ENCODE measurements at regions not wholly inside any gene's neighbourhood (a gene's known extent, or its start where the extent isn't known, plus 50 kb on each side); places are given as distances from the start of the nearest gene placed in this dataset.

- TF ChIP-seq, protein P1, sequence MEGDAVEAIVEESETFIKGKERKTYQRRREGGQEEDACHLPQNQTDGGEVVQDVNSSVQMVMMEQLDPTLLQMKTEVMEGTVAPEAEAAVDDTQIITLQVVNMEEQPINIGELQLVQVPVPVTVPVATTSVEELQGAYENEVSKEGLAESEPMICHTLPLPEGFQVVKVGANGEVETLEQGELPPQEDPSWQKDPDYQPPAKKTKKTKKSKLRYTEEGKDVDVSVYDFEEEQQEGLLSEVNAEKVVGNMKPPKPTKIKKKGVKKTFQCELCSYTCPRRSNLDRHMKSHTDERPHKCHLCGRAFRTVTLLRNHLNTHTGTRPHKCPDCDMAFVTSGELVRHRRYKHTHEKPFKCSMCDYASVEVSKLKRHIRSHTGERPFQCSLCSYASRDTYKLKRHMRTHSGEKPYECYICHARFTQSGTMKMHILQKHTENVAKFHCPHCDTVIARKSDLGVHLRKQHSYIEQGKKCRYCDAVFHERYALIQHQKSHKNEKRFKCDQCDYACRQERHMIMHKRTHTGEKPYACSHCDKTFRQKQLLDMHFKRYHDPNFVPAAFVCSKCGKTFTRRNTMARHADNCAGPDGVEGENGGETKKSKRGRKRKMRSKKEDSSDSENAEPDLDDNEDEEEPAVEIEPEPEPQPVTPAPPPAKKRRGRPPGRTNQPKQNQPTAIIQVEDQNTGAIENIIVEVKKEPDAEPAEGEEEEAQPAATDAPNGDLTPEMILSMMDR (conservative IDR thresholded peaks at IDR 0.05; ENCODE audit: low read depth, low read length), result no peak
- DNase-seq (ENCODE audit: low read depth), result no peak
These were observed 433.2 kb upstream of the DEPDC1 start for GRCh38 chr1:68930101-68930500.

DNA sequence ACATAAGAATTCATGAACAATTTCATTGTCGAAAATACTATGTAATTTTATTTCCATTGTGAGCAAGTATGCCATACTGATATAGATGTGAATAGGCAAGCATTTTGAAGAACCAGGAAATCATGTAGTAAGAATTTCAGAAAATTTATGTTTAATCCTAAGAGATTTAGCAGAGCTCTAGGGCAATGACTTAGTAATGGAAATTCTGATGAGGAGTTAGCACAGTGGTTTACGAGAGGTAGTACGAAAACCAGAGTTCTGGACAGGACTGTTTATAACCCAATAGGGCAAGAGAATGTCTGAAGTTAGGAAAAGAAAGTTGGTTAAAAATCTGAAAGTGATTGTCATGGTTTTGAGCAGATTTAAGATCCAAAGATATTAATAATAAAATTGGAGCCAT lies 439.6 kb upstream of the DEPDC1 start:
- TF ChIP-seq, protein P1 (conservative IDR thresholded peaks at IDR 0.05; ENCODE audit: low read depth, low read length), result no peak
- no peak overlapping the region for H3K4me3 ChIP-seq (ENCODE audit: low read depth, low read length)
- no peak for DNase-seq (ENCODE audit: low read depth)

More at GRCh38 chr1:68930101-68930500, 433.2 kb upstream of the DEPDC1 start:
- H3K4me3 ChIP-seq (ENCODE audit: low read depth, low read length), result no peak overlapping the region

DNA sequence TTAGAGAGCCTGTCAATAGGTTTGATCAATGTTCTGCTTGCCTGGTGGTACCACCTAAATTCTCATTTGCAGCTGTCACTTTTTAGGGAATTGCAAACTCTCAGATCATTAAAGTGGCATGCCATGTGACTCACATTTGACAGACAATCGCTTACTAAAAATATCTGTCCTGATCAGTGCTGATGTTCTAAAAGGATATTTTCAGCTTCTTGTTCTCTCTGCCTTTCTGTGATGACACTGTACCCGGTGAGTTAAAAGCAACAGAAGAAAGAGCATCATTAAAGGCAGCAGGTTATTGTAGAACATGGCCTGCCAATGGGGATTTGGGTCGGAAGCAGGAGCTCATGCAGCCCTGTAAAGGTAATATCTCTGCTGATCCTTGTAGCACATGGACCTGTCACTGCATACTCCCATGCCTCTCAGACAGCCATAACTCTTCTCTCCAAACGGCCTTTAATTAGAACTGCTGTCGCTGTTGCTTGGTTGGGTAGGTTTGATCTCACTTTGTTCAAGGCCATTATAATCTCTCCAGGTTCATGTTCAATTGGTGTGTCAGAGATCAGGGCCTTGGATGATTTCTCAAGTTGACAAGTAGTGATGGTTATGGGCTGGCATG lies 441.3 kb upstream of the DEPDC1 start:
- DNase-seq (ENCODE audit: low read depth), result no peak
- no peak overlapping the region for H3K4me3 ChIP-seq (ENCODE audit: low read depth, low read length)
- TF ChIP-seq, protein P1 (conservative IDR thresholded peaks at IDR 0.05; ENCODE audit: low read depth, low read length), result no peak

- TF ChIP-seq, protein P1 (conservative IDR thresholded peaks at IDR 0.05; ENCODE audit: low read depth, low read length), result no peak
- no peak overlapping the region for H3K4me3 ChIP-seq (ENCODE audit: low read depth, low read length)
- no peak for DNase-seq (ENCODE audit: low read depth)
These were observed 453.2 kb upstream of the DEPDC1 start for GRCh38 chr1:68950036-68950435.

- no peak for DNase-seq (ENCODE audit: low read depth)
- TF ChIP-seq, protein P1 (conservative IDR thresholded peaks at IDR 0.05; ENCODE audit: low read depth, low read length), result no peak
These were observed 456.4 kb upstream of the DEPDC1 start for GRCh38 chr1:68953311-68953710.

DNA sequence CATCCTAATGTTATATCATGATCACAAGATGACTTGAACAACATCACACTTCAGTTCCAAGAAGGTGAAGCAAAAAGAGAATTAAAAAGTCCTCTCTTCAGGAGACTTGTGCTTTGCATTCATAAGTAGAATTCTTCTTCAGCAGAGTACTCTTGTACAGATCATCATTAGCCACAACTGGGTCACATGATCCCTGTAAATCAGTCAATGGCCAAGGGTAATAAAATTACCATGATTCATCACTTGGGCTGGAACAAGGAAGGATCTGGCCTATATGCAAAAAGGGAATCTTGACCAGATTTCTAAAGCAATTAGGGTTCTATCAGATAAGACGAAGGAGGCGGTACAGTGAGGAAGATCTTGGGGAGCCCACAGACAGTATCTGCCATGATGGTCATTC lies 458.0 kb upstream of the DEPDC1 start:
- DNase-seq (ENCODE audit: low read depth), result no peak
- TF ChIP-seq, protein P1 (conservative IDR thresholded peaks at IDR 0.05; ENCODE audit: low read depth, low read length), result no peak
- no peak overlapping the region for H3K4me3 ChIP-seq (ENCODE audit: low read depth, low read length)

More at GRCh38 chr1:68953311-68953710, 456.4 kb upstream of the DEPDC1 start:
- H3K4me3 ChIP-seq (ENCODE audit: low read depth, low read length), result no peak overlapping the region

DNA sequence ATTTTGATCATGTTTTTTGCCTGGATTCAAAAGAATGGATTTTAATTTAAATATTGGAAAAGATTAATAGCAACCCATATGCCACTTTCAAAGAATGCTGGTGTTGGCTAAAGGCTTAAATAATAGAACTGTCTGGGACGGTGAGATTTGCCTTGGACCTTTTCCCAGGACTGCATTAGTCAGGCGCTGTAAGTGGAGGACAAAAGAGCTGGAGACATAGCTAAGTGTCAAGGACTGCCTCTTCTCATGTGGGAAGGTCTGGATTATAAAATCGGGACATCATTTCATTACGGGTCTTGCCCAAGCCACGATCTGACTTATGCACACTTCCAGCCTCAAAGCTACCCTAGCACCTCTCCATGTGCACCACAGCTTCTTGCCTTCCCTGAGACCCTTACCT lies 458.5 kb upstream of the DEPDC1 start:
- no peak overlapping the region for H3K4me3 ChIP-seq (ENCODE audit: low read depth, low read length)
- DNase-seq (ENCODE audit: low read depth), result no peak
- TF ChIP-seq, protein P1 (conservative IDR thresholded peaks at IDR 0.05; ENCODE audit: low read depth, low read length), result no peak
